CD8-positive, alpha-beta memory T cell (primary cell): ENCODE measurements at regions not wholly inside any gene's neighbourhood (a gene's known extent, or its start where the extent isn't known, plus 50 kb on each side); places are given as distances from the start of the nearest gene placed in this dataset.

Experiments used
- CTCF ChIA-PET: fragments of 350-600 bp; sonication (Branson Sonifier 250); formaldehyde crosslinking; loops from one replicate; lab custom pipeline; 2021; ENCODE audit warnings: antibody characterized with exemption; lab: Charles Lee
- POLR2A ChIA-PET: fragments of 350-600 bp; sonication (Branson Sonifier 250); formaldehyde crosslinking; loops from one replicate; lab custom pipeline; 2021; ENCODE audit warnings: antibody characterized with exemption; lab: Charles Lee
- DNase-seq, 5 donors: peaks; one replicate each; pipeline versions ENCODE4 v3.0.0 to v3.0.0-alpha.2; 2020 to 2022; ENCODE audit warnings: mixed read lengths in 1 of 5
- H3K27ac ChIP-seq: one replicate; pipeline ENCODE4 v1.7.0; 2013; ENCODE audit warnings: low read depth, mild to moderate bottlenecking, low read length, moderate library complexity
- H3K27me3 ChIP-seq: 2 replicates; pipeline ENCODE4 v1.7.0; 2013; ENCODE audit warnings: low read length, mild to moderate bottlenecking; ENCODE audit not compliant: insufficient read depth, poor library complexity, severe bottlenecking
- H3K36me3 ChIP-seq: 2 replicates; pipeline ENCODE4 v1.7.0; 2013; ENCODE audit warnings: mild to moderate bottlenecking, low read length, moderate library complexity; ENCODE audit not compliant: insufficient read depth
- H3K4me1 ChIP-seq: 2 replicates; pipeline ENCODE4 v1.7.0; 2013; ENCODE audit warnings: mild to moderate bottlenecking, low read length, moderate library complexity; ENCODE audit not compliant: insufficient read depth
- H3K4me3 ChIP-seq: 2 replicates; pipeline ENCODE4 v1.7.0; 2013; ENCODE audit warnings: mild to moderate bottlenecking, low read length
- H3K9me3 ChIP-seq: 2 replicates; pipeline ENCODE4 v1.7.0; 2013; ENCODE audit warnings: mild to moderate bottlenecking, low read length
- H3K27ac Mint-ChIP-seq, 8 donors: one replicate each; pipeline ENCODE4 v1.8.0; 2020 to 2021; ENCODE audit warnings: mixed read lengths in 8 of 8, mild to moderate bottlenecking in 6 of 8, inconsistent platforms in 3 of 8, moderate library complexity in 3 of 8
- H3K27me3 Mint-ChIP-seq, 2 donors: one replicate each; pipeline ENCODE4 v1.8.0; 2020 to 2021; ENCODE audit warnings: mixed read lengths in 2 of 2, mild to moderate bottlenecking in 1 of 2, moderate library complexity in 1 of 2
- H3K36me3 Mint-ChIP-seq, 3 donors: one replicate each; pipeline ENCODE4 v1.8.0; 2020 to 2021; ENCODE audit warnings: mixed read lengths in 3 of 3, inconsistent platforms in 1 of 3, mild to moderate bottlenecking in 1 of 3
- H3K4me1 Mint-ChIP-seq, 3 donors: one replicate each; pipeline ENCODE4 v1.8.0; 2020 to 2021; ENCODE audit warnings: mixed read lengths in 3 of 3, inconsistent platforms in 1 of 3, mild to moderate bottlenecking in 1 of 3
- H3K4me3 Mint-ChIP-seq, 7 donors: one replicate each; pipeline ENCODE4 v1.8.0; 2020 to 2021; ENCODE audit warnings: mixed read lengths in 7 of 7, mild to moderate bottlenecking in 6 of 7, moderate library complexity in 4 of 7, inconsistent platforms in 2 of 7
- H3K9me3 Mint-ChIP-seq, 5 donors: one replicate each; pipeline ENCODE4 v1.8.0; 2020 to 2022; ENCODE audit warnings: mixed read lengths in 5 of 5, mild to moderate bottlenecking in 3 of 5, moderate library complexity in 2 of 5, inconsistent platforms in 1 of 5

- no peak overlapping the region for H3K27ac ChIP-seq
- peaks cover 3 to 11% (median 7%) of the 10 kb centered on the region in 5 donors for H3K9me3 Mint-ChIP-seq
- H3K4me3 ChIP-seq: no peak overlapping the region
- no peaks in the 10 kb centered on the region for H3K27me3 ChIP-seq
- H3K36me3 ChIP-seq: no peaks in the 10 kb centered on the region
- peaks cover 0 to 1% of the 10 kb centered on the region in 2 donors for H3K27me3 Mint-ChIP-seq
- no peak for DNase-seq
- ChIA-PET POLR2A (no interaction called here), CTCF (no interaction called here)
- H3K4me1 Mint-ChIP-seq: no peaks in the 10 kb centered on the region
- H3K27ac Mint-ChIP-seq: no peak overlapping the region
- H3K4me3 Mint-ChIP-seq: no peak overlapping the region
- no peaks in the 10 kb centered on the region for H3K4me1 ChIP-seq
- no peaks in the 10 kb centered on the region for H3K36me3 Mint-ChIP-seq
- H3K9me3 ChIP-seq: no peaks in the 10 kb centered on the region
These were observed 167.5 kb upstream of the SRRM4 start for GRCh38 chr12:118813778-118814357.

GRCh38 chr12:118816296-118816695 lies 165.0 kb upstream of the SRRM4 start:
- Histone ChIP-seq H3K27ac (no peak overlapping the region), H3K9me3 (no peaks in the 10 kb centered on the region), H3K4me3 (no peak overlapping the region), H3K36me3 (no peaks in the 10 kb centered on the region), H3K4me1 (no peaks in the 10 kb centered on the region), H3K27me3 (no peaks in the 10 kb centered on the region)
- Mint-ChIP-seq H3K4me1 (no peaks in the 10 kb centered on the region), H3K36me3 (no peaks in the 10 kb centered on the region), H3K27me3 (peaks cover 0 to 3% of the 10 kb centered on the region in 2 donors), H3K9me3 (peaks cover 0 to 4% (median 2%) of the 10 kb centered on the region in 5 donors), H3K4me3 (no peak overlapping the region), H3K27ac (no peak overlapping the region)
- DNase-seq: no peak
- CTCF ChIA-PET: no interaction called here
- POLR2A ChIA-PET: no interaction called here

GRCh38 chr12:118821386-118821925 lies 159.9 kb upstream of the SRRM4 start:
- no peaks in the 10 kb centered on the region for H3K27me3 ChIP-seq
- H3K36me3 ChIP-seq: no peaks in the 10 kb centered on the region
- POLR2A ChIA-PET: no interaction called here
- Mint-ChIP-seq H3K4me3 (no peak overlapping the region), H3K27me3 (peaks cover 0 to 3% of the 10 kb centered on the region in 2 donors), H3K4me1 (no peaks in the 10 kb centered on the region), H3K27ac (no peak overlapping the region), H3K36me3 (no peaks in the 10 kb centered on the region), H3K9me3 (peaks cover 0 to 7% (median 2%) of the 10 kb centered on the region in 5 donors)
- no peak overlapping the region for H3K27ac ChIP-seq
- no peak for DNase-seq
- CTCF ChIA-PET: no interaction called here
- no peaks in the 10 kb centered on the region for H3K4me1 ChIP-seq
- no peak overlapping the region for H3K4me3 ChIP-seq
- no peaks in the 10 kb centered on the region for H3K9me3 ChIP-seq

GRCh38 chr12:118822512-118822911 lies 158.8 kb upstream of the SRRM4 start:
- no peak overlapping the region for H3K27ac ChIP-seq
- peaks cover 0 to 2% of the 10 kb centered on the region in 2 donors for H3K27me3 Mint-ChIP-seq
- H3K4me1 ChIP-seq: no peaks in the 10 kb centered on the region
- no peak overlapping the region for H3K4me3 ChIP-seq
- no peaks in the 10 kb centered on the region for H3K36me3 ChIP-seq
- no peak overlapping the region for H3K4me3 Mint-ChIP-seq
- POLR2A ChIA-PET: no interaction called here
- no peaks in the 10 kb centered on the region for H3K27me3 ChIP-seq
- H3K9me3 Mint-ChIP-seq: peaks cover 0 to 7% (median 3%) of the 10 kb centered on the region in 5 donors
- no peaks in the 10 kb centered on the region for H3K9me3 ChIP-seq
- no peaks in the 10 kb centered on the region for H3K36me3 Mint-ChIP-seq
- DNase-seq: no peak
- CTCF ChIA-PET: no interaction called here
- no peak overlapping the region for H3K27ac Mint-ChIP-seq
- no peaks in the 10 kb centered on the region for H3K4me1 Mint-ChIP-seq

- H3K4me3 ChIP-seq: no peak overlapping the region
- POLR2A ChIA-PET: no interaction called here
- Mint-ChIP-seq H3K27ac (no peak overlapping the region), H3K4me1 (no peaks in the 10 kb centered on the region), H3K9me3 (peaks cover 0 to 9% (median 4%) of the 10 kb centered on the region in 5 donors), H3K4me3 (no peak overlapping the region), H3K27me3 (peaks cover 0 to 5% of the 10 kb centered on the region in 2 donors), H3K36me3 (no peaks in the 10 kb centered on the region)
- no peak overlapping the region for H3K27ac ChIP-seq
- H3K4me1 ChIP-seq: no peaks in the 10 kb centered on the region
- H3K9me3 ChIP-seq: no peaks in the 10 kb centered on the region
- no peaks in the 10 kb centered on the region for H3K27me3 ChIP-seq
- no peaks in the 10 kb centered on the region for H3K36me3 ChIP-seq
- DNase-seq: no peak
- CTCF ChIA-PET: no interaction called here
These were observed 154.3 kb upstream of the SRRM4 start for GRCh38 chr12:118827047-118827446.

- Histone ChIP-seq H3K36me3 (no peaks in the 10 kb centered on the region), H3K9me3 (no peaks in the 10 kb centered on the region), H3K4me1 (no peaks in the 10 kb centered on the region), H3K4me3 (no peak overlapping the region), H3K27me3 (no peaks in the 10 kb centered on the region), H3K27ac (no peak overlapping the region)
- DNase-seq: no peak
- no peak overlapping the region for H3K4me3 Mint-ChIP-seq
- no peaks in the 10 kb centered on the region for H3K36me3 Mint-ChIP-seq
- H3K27ac Mint-ChIP-seq: no peak overlapping the region
- H3K9me3 Mint-ChIP-seq: peaks cover 0 to 9% (median 3%) of the 10 kb centered on the region in 5 donors
- ChIA-PET CTCF (no interaction called here), POLR2A (no interaction called here)
- peaks cover 0 to 5% of the 10 kb centered on the region in 2 donors for H3K27me3 Mint-ChIP-seq
- H3K4me1 Mint-ChIP-seq: no peaks in the 10 kb centered on the region
These were observed 153.7 kb upstream of the SRRM4 start for GRCh38 chr12:118827606-118828005.

GRCh38 chr12:118830296-118830695 lies 151.0 kb upstream of the SRRM4 start:
- Histone ChIP-seq H3K9me3 (no peaks in the 10 kb centered on the region), H3K27me3 (no peaks in the 10 kb centered on the region), H3K4me3 (no peak overlapping the region), H3K4me1 (no peaks in the 10 kb centered on the region), H3K27ac (no peak overlapping the region), H3K36me3 (no peaks in the 10 kb centered on the region)
- CTCF ChIA-PET: no interaction called here
- no peak for DNase-seq
- peaks cover 0 to 7% of the 10 kb centered on the region in 2 donors for H3K27me3 Mint-ChIP-seq
- H3K36me3 Mint-ChIP-seq: no peaks in the 10 kb centered on the region
- H3K4me3 Mint-ChIP-seq: no peak overlapping the region
- POLR2A ChIA-PET: no interaction called here
- H3K27ac Mint-ChIP-seq: no peak overlapping the region
- no peaks in the 10 kb centered on the region for H3K4me1 Mint-ChIP-seq
- H3K9me3 Mint-ChIP-seq: peaks cover 0 to 7% (median 5%) of the 10 kb centered on the region in 5 donors

GRCh38 chr12:118835926-118836325 lies 145.4 kb upstream of the SRRM4 start:
- no peaks in the 10 kb centered on the region for H3K4me1 ChIP-seq
- ChIA-PET POLR2A (no interaction called here), CTCF (interaction anchor here (0.7 kb wide), 1 partner anchor 591 kb away, joined by 3 read pairs; no protein-coding TSS in a partner anchor)
- H3K4me3 ChIP-seq: no peak overlapping the region
- peaks cover 0 to 3% of the 10 kb centered on the region in 2 donors for H3K27me3 Mint-ChIP-seq
- H3K36me3 Mint-ChIP-seq: no peaks in the 10 kb centered on the region
- H3K4me1 Mint-ChIP-seq: no peaks in the 10 kb centered on the region
- no peaks in the 10 kb centered on the region for H3K9me3 ChIP-seq
- H3K27ac ChIP-seq: no peak overlapping the region
- peaks cover 0 to 9% (median 0%) of the 10 kb centered on the region in 5 donors for H3K9me3 Mint-ChIP-seq
- H3K36me3 ChIP-seq: no peaks in the 10 kb centered on the region
- DNase-seq: no peak
- H3K27ac Mint-ChIP-seq: no peak overlapping the region
- no peaks in the 10 kb centered on the region for H3K27me3 ChIP-seq
- H3K4me3 Mint-ChIP-seq: no peak overlapping the region
